ENCODE measurements at regions not wholly inside any gene's neighbourhood (a gene's known extent, or its start where the extent isn't known, plus 50 kb on each side); places are given as distances from the start of the nearest gene placed in this dataset.

GRCh38 chr7:41163991-41164390 lies 538.9 kb downstream of the INHBA start:
- H3K4me1 Mint-ChIP-seq: no peaks in the 10 kb centered on the region
- DNase-seq (no peak), ATAC-seq (no peak)
- Histone ChIP-seq H3K36me3 (ENCODE audit: control insufficient read depth, insufficient read depth, low read length) (no peaks in the 10 kb centered on the region), H3K4me3 (ENCODE audit: low read length) (no peak overlapping the region), H3K9me3 (ENCODE audit: control insufficient read depth, insufficient read depth, low read length) (no peaks in the 10 kb centered on the region), H3K4me1 (ENCODE audit: control insufficient read depth, insufficient read depth, low read length) (no peaks in the 10 kb centered on the region), H3K27me3 (ENCODE audit: control insufficient read depth, insufficient read depth, low read length) (no peaks in the 10 kb centered on the region), H3K27ac (ENCODE audit: low read length) (no peak overlapping the region)
- H3K27me3 Mint-ChIP-seq (ENCODE audit: low read depth in 2 of 2): no peaks in the 10 kb centered on the region
- H3K36me3 Mint-ChIP-seq: no peaks in the 10 kb centered on the region
- WGBS (ENCODE audit: insufficient coverage): 87% methylated on average over 3 of the region's 3 CpGs
- no peak overlapping the region for H3K4me3 Mint-ChIP-seq
- peaks cover 5 to 6% of the 10 kb centered on the region in 2 donors for H3K9me3 Mint-ChIP-seq
- no peak for TF ChIP-seq CTCF (IDR thresholded peaks at IDR 0.05)
- no peak overlapping the region for H3K27ac Mint-ChIP-seq
- intact Hi-C loops (cut with micrococcal nuclease): no loop called here

GRCh38 chr7:41162612-41163011 lies 540.3 kb downstream of the INHBA start:
- no peaks in the 10 kb centered on the region for H3K4me1 Mint-ChIP-seq
- no peaks in the 10 kb centered on the region for H3K27me3 Mint-ChIP-seq (ENCODE audit: low read depth in 2 of 2)
- H3K27ac Mint-ChIP-seq: no peak overlapping the region

GRCh38 chr7:41161041-41161587 lies 541.8 kb downstream of the INHBA start:
- no peak for TF ChIP-seq CTCF (IDR thresholded peaks at IDR 0.05)
- Histone ChIP-seq H3K9me3 (ENCODE audit: control insufficient read depth, insufficient read depth, low read length) (peaks cover 3% of the 10 kb centered on the region), H3K4me3 (ENCODE audit: low read length) (no peak overlapping the region), H3K27ac (ENCODE audit: low read length) (no peak overlapping the region), H3K4me1 (ENCODE audit: control insufficient read depth, insufficient read depth, low read length) (no peaks in the 10 kb centered on the region), H3K27me3 (ENCODE audit: control insufficient read depth, insufficient read depth, low read length) (no peaks in the 10 kb centered on the region), H3K36me3 (ENCODE audit: control insufficient read depth, insufficient read depth, low read length) (no peaks in the 10 kb centered on the region)
- Mint-ChIP-seq H3K36me3 (no peaks in the 10 kb centered on the region), H3K4me3 (no peak overlapping the region), H3K9me3 (peaks cover 4 to 7% of the 10 kb centered on the region in 2 donors), H3K27me3 (ENCODE audit: low read depth in 2 of 2) (no peaks in the 10 kb centered on the region), H3K27ac (no peak overlapping the region), H3K4me1 (no peaks in the 10 kb centered on the region)
- intact Hi-C loops (cut with micrococcal nuclease): no loop called here
- DNase-seq: no peak
- ATAC-seq: no peak
- 78% methylated on average over 4 of the region's 4 CpGs for WGBS (ENCODE audit: insufficient coverage)

More at GRCh38 chr7:41162612-41163011, 540.3 kb downstream of the INHBA start:
- Mint-ChIP-seq H3K9me3 (peaks cover 7 to 9% of the 10 kb centered on the region in 2 donors), H3K36me3 (no peaks in the 10 kb centered on the region), H3K4me3 (no peak overlapping the region)
- Histone ChIP-seq H3K36me3 (ENCODE audit: control insufficient read depth, insufficient read depth, low read length) (no peaks in the 10 kb centered on the region), H3K4me3 (ENCODE audit: low read length) (no peak overlapping the region), H3K27me3 (ENCODE audit: control insufficient read depth, insufficient read depth, low read length) (no peaks in the 10 kb centered on the region), H3K9me3 (ENCODE audit: control insufficient read depth, insufficient read depth, low read length) (peaks cover 2% of the 10 kb centered on the region), H3K27ac (ENCODE audit: low read length) (no peak overlapping the region), H3K4me1 (ENCODE audit: control insufficient read depth, insufficient read depth, low read length) (no peaks in the 10 kb centered on the region)
- no peak for DNase-seq
- 91% methylated on average over 4 of the region's 4 CpGs for WGBS (ENCODE audit: insufficient coverage)
- no peak for ATAC-seq
- intact Hi-C loops (cut with micrococcal nuclease): no loop called here
- TF ChIP-seq CTCF (IDR thresholded peaks at IDR 0.05): no peak

GRCh38 chr7:41156268-41156667 lies 546.6 kb downstream of the INHBA start:
- H3K4me1 Mint-ChIP-seq: no peaks in the 10 kb centered on the region
- no peak for ATAC-seq
- H3K9me3 ChIP-seq (ENCODE audit: control insufficient read depth, insufficient read depth, low read length): peaks cover 3% of the 10 kb centered on the region
- H3K36me3 ChIP-seq (ENCODE audit: control insufficient read depth, insufficient read depth, low read length): no peaks in the 10 kb centered on the region
- H3K4me1 ChIP-seq (ENCODE audit: control insufficient read depth, insufficient read depth, low read length): no peaks in the 10 kb centered on the region
- no peaks in the 10 kb centered on the region for H3K36me3 Mint-ChIP-seq
- no peaks in the 10 kb centered on the region for H3K27me3 ChIP-seq (ENCODE audit: control insufficient read depth, insufficient read depth, low read length)
- intact Hi-C loops (cut with micrococcal nuclease): no loop called here
- 75% methylated on average over 1 of the region's 2 CpGs for WGBS (ENCODE audit: insufficient coverage)
- DNase-seq: no peak
- H3K27ac ChIP-seq (ENCODE audit: low read length): no peak overlapping the region
- peaks cover 7 to 12% of the 10 kb centered on the region in 2 donors for H3K9me3 Mint-ChIP-seq
- H3K4me3 Mint-ChIP-seq: no peak overlapping the region
- H3K27ac Mint-ChIP-seq: no peak overlapping the region
- no peaks in the 10 kb centered on the region for H3K27me3 Mint-ChIP-seq (ENCODE audit: low read depth in 2 of 2)
- TF ChIP-seq CTCF (IDR thresholded peaks at IDR 0.05): no peak
- no peak overlapping the region for H3K4me3 ChIP-seq (ENCODE audit: low read length)

All from natural killer cell (primary cell).